HCT116 (cell line): ENCODE measurements at regions not wholly inside any gene's neighbourhood (a gene's known extent, or its start where the extent isn't known, plus 50 kb on each side); places are given as distances from the start of the nearest gene placed in this dataset.

Source experiments
- ATAC-seq: fragments of 200-7000 bp; cut with Tn5 transposase; 2 replicates; pipeline ENCODE4 v1.9.1; 2020; ENCODE audit warnings: mild to moderate bottlenecking, moderate library complexity
- BruUV-seq: library from RNA; stranded (reverse); fragments of 400-500 nt; replicated peaks from 2 replicates; lab custom pipeline; 2021; lab: Mats Ljungman, UMichigan
- CTCF ChIA-PET: fragments of 300-600 bp; sonication (Branson Sonifier 250); formaldehyde crosslinking; loops from one replicate; lab custom pipeline; 2021; ENCODE audit warnings: antibody characterized with exemption; lab: Charles Lee
- POLR2A ChIA-PET: fragments of 300-600, 350-600 bp; sonication (Branson Sonifier 250); formaldehyde crosslinking; loops from one replicate; lab custom pipeline; 2021; ENCODE audit warnings: antibody characterized with exemption; lab: Charles Lee
- RAD21 ChIA-PET, 2 experiments: fragments of 300-600 bp; sonication (Branson Sonifier 250); formaldehyde crosslinking; loops; one replicate each; lab custom pipeline; 2023; ENCODE audit warnings: low total read pairs in 2 of 2; ENCODE audit not compliant: uncharacterized antibody in 2 of 2, unreplicated experiment in 2 of 2, low non-redundant PET in 1 of 2; lab: Charles Lee
- DNase-seq: peaks from one replicate; pipeline ENCODE4 v3.0.0-alpha.2; 2010; ENCODE audit warnings: low read depth, low spot score
- H2AFZ ChIP-seq: fragments of 200-600 bp; shearing (Covaris generic), sonication (generic); 2 replicates; pipeline ENCODE4 v1.6.1; 2017; ENCODE audit warnings: low read depth, mixed run types, mixed read lengths, antibody characterized with exemption, low read length; ENCODE audit not compliant: poor library complexity, severe bottlenecking
- H3K27ac ChIP-seq: 2 replicates; pipeline ENCODE4 v1.5.1; 2012; ENCODE audit warnings: low read depth, low read length
- H3K27me3 ChIP-seq: fragments of 200-600 bp; sonication (generic); 2 replicates; pipeline ENCODE4 v1.6.1; 2016; ENCODE audit warnings: mixed run types, low read length, mixed read lengths; ENCODE audit not compliant: insufficient read depth
- H3K36me3 ChIP-seq, 2 experiments: fragments of 200-500 bp in 1 of 2; fragments of 200-600 bp in 1 of 2; sonication (Bioruptor generic) in 1 of 2; sonication (generic) in 1 of 2; 2 replicates each; pipeline versions ENCODE4 v1.5.1 to v1.6.1; 2014 to 2016; ENCODE audit warnings: low read length in 2 of 2, inconsistent platforms in 1 of 2, mixed read lengths in 1 of 2, mixed run types in 1 of 2; ENCODE audit not compliant: insufficient read depth in 2 of 2, control insufficient read depth in 1 of 2
- H3K4me1 ChIP-seq, 2 experiments: fragments of 200-600 bp in 1 of 2; sonication (generic) in 1 of 2; 2 replicates each; pipeline versions ENCODE4 v1.5.1 to v1.6.1; 2012 to 2017; ENCODE audit warnings: low read length in 2 of 2, inconsistent platforms in 1 of 2, mild to moderate bottlenecking in 1 of 2, mixed read lengths in 1 of 2, mixed run types in 1 of 2, moderate library complexity in 1 of 2; ENCODE audit not compliant: insufficient read depth in 2 of 2, control insufficient read depth in 1 of 2
- H3K4me2 ChIP-seq: fragments of 200-600 bp; sonication (generic); 2 replicates; pipeline ENCODE4 v1.6.1; 2017; ENCODE audit warnings: mixed run types, low read length, mixed read lengths
- H3K4me3 ChIP-seq, 2 experiments: fragments of 200-600 bp in 1 of 2; sonication (generic) in 1 of 2; replicated peaks in 1 of 2; 2 replicates each; pipeline ENCODE4 v1.5.1; 2011 to 2016; ENCODE audit warnings: low read length in 2 of 2, control low read depth in 1 of 2, low read depth in 1 of 2, mild to moderate bottlenecking in 1 of 2, mixed read lengths in 1 of 2, mixed run types in 1 of 2
- H3K79me2 ChIP-seq: fragments of 200-600 bp; sonication (generic); 2 replicates; pipeline ENCODE4 v1.6.1; 2017; ENCODE audit warnings: mild to moderate bottlenecking, mixed run types, low read length, moderate library complexity, mixed read lengths; ENCODE audit not compliant: insufficient read depth
- H3K9ac ChIP-seq: fragments of 200-600 bp; sonication (generic); 2 replicates; pipeline ENCODE4 v1.6.1; 2016; ENCODE audit warnings: low read length, mixed read lengths
- H3K9me2 ChIP-seq: fragments of 200-600 bp; sonication (generic), shearing (Covaris generic); 2 replicates; pipeline ENCODE4 v1.6.1; 2017; ENCODE audit warnings: mixed run types, mild to moderate bottlenecking, moderate library complexity; ENCODE audit not compliant: insufficient read depth
- H3K9me3 ChIP-seq, 2 experiments: fragments of 200-500 bp in 1 of 2; fragments of 200-600 bp in 1 of 2; sonication (Bioruptor generic) in 1 of 2; sonication (generic) in 1 of 2; 2 replicates each; pipeline ENCODE4 v1.6.1; 2014 to 2017; ENCODE audit warnings: low read length in 2 of 2, mixed read lengths in 2 of 2, inconsistent platforms in 1 of 2, low read depth in 1 of 2, mild to moderate bottlenecking in 1 of 2, mixed run types in 1 of 2, moderate library complexity in 1 of 2; ENCODE audit not compliant: control insufficient read depth in 1 of 2, insufficient read depth in 1 of 2
- H4K20me1 ChIP-seq: fragments of 200-600 bp; sonication (generic), shearing (Covaris generic); 2 replicates; pipeline ENCODE4 v1.6.1; 2017; ENCODE audit warnings: mixed run types, mild to moderate bottlenecking, moderate library complexity; ENCODE audit not compliant: insufficient read depth
- CEBPB ChIP-seq: IDR thresholded peaks from 2 replicates; pipeline ENCODE4 v1.6.1; 2012; ENCODE audit warnings: low read depth
- EGR1 ChIP-seq: IDR thresholded peaks from 2 replicates; pipeline ENCODE4 v1.6.1; 2012; ENCODE audit warnings: low read depth
- ELF1 ChIP-seq: IDR thresholded peaks from 2 replicates; pipeline ENCODE4 v1.6.1; 2012; ENCODE audit warnings: low read depth, borderline replicate concordance
- FOSL1 ChIP-seq: IDR thresholded peaks from 2 replicates; pipeline ENCODE4 v1.6.1; 2012; ENCODE audit warnings: low read depth
- POLR2A ChIP-seq: IDR thresholded peaks from 2 replicates; pipeline ENCODE4 v1.7.0; 2011; ENCODE audit warnings: borderline replicate concordance; ENCODE audit not compliant: insufficient read depth, insufficient read length; ENCODE audit errors: extremely low read depth
- RAD21 ChIP-seq: IDR thresholded peaks from 2 replicates; pipeline ENCODE4 v1.6.1; 2012; ENCODE audit warnings: low read depth, mild to moderate bottlenecking
- SIN3A ChIP-seq: IDR thresholded peaks from 2 replicates; pipeline ENCODE4 v1.6.1; 2012; ENCODE audit warnings: low read depth
- SRF ChIP-seq: IDR thresholded peaks from 2 replicates; pipeline ENCODE4 v1.6.1; 2012; ENCODE audit warnings: low read depth
- TCF7L2 ChIP-seq: IDR thresholded peaks from 2 replicates; pipeline ENCODE4 v1.7.0; 2011; ENCODE audit warnings: borderline replicate concordance, inconsistent platforms; ENCODE audit not compliant: insufficient read depth, insufficient read length; ENCODE audit errors: extremely low read depth
- YY1 ChIP-seq: IDR thresholded peaks from 2 replicates; pipeline ENCODE4 v1.6.1; 2011; ENCODE audit warnings: low read length, low read depth, moderate library complexity, mild to moderate bottlenecking; ENCODE audit not compliant: insufficient replicate concordance; ENCODE audit errors: extremely low read depth
- ZNF274 ChIP-seq: fragments of 200-500 bp; sonication (Bioruptor generic); IDR thresholded peaks from 2 replicates; pipeline ENCODE4 v1.6.1; 2014; ENCODE audit warnings: mild to moderate bottlenecking, low read depth, low read length, inconsistent platforms
- intact Hi-C: fragments of 100-400 bp; cut with micrococcal nuclease; formaldehyde crosslinking; loops from 2 replicates; pipeline ENCODE4 v1.10.0; 2022
- TF ChIP-seq, protein P1 (sequence below), 3 experiments: fragments of 200-600 bp in 1 of 3; sonication (generic) in 1 of 3; IDR thresholded peaks in 2 of 3; conservative IDR thresholded peaks in 1 of 3; 2 replicates each; pipeline ENCODE4 v1.5.1; 2012 to 2017; ENCODE audit warnings: low read depth in 2 of 3, low read length in 2 of 3, antibody characterized with exemption in 1 of 3, borderline replicate concordance in 1 of 3, control low read depth in 1 of 3, mild to moderate bottlenecking in 1 of 3, mixed read lengths in 1 of 3, mixed run types in 1 of 3, moderate library complexity in 1 of 3; ENCODE audit not compliant: insufficient read depth in 1 of 3
- TF ChIP-seq, protein P2 (sequence below): IDR thresholded peaks from 2 replicates; pipeline ENCODE4 v1.6.1; 2012; ENCODE audit warnings: low read depth
- TF ChIP-seq, protein P3 (sequence below): IDR thresholded peaks from 2 replicates; pipeline ENCODE4 v1.6.1; 2012

DNA sequence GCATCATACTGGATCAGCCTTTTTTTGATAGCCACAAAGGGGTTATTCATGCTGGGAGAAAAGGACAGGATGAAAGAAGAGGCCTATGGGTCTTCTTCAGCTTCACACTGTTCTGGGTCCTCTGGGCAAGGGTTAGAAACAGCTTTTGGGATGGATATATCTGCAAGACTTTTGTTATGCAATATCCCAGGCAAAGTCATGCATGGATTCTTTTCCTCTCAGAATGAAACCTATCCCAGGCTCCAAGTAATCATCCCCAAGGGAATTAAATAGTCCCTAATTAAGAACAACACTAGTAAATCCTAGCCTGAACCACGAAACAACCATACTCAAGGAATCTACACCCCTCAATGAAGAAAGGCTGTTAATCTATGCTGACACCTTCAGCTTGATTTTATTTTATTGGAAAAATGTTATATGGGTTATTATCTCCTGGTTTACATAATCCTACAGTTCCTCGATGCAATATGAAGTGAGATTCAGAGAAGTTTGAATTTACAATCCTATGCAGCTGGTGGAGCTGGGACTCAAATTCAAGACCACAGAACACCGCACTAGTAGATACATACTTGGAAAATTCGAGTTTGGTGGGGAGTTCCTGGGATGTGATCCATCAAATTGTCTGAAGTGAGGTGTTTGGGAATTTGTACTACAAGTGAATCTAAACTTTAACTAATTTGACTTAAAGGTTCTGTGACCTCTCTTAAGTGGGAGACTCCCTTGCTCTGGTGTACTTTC lies 338.6 kb downstream of the TBX15 start (continued):
- TF ChIP-seq YY1 (no peak), ZNF274 (no peak), POLR2A (no peak), CEBPB (no peak), TCF7L2 (no peak)
- TF ChIP-seq, protein P1, sequence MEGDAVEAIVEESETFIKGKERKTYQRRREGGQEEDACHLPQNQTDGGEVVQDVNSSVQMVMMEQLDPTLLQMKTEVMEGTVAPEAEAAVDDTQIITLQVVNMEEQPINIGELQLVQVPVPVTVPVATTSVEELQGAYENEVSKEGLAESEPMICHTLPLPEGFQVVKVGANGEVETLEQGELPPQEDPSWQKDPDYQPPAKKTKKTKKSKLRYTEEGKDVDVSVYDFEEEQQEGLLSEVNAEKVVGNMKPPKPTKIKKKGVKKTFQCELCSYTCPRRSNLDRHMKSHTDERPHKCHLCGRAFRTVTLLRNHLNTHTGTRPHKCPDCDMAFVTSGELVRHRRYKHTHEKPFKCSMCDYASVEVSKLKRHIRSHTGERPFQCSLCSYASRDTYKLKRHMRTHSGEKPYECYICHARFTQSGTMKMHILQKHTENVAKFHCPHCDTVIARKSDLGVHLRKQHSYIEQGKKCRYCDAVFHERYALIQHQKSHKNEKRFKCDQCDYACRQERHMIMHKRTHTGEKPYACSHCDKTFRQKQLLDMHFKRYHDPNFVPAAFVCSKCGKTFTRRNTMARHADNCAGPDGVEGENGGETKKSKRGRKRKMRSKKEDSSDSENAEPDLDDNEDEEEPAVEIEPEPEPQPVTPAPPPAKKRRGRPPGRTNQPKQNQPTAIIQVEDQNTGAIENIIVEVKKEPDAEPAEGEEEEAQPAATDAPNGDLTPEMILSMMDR (IDR thresholded peaks at IDR 0.05 in 2 of 3, conservative IDR thresholded peaks at IDR 0.05 in 1 of 3; ENCODE audit: borderline replicate concordance in 1 of 3, insufficient read depth in 1 of 3, low read depth in 2 of 3, low read length in 2 of 3), result no peak

DNA sequence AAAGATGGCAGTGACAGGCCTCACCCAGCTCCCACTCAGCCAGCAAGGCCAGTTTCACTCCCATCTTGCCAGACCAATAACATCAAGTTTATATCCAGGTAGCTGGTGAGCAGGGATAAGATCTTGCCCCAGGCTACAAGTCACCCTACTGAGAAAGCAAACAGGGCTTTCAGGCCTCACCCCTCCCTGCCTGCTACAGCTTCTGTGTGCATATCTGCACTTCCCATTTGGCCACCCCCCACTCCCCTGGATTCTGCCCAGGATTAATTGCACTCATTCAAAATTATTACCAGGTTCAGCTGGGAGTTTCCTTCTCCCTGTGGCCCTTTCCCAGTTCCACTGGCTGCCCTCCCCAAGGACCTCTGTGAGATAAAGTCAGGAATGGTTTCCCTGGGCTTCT lies 352.1 kb downstream of the TBX15 start:
- Histone ChIP-seq H3K79me2 (no peaks in the 10 kb centered on the region), H3K9ac (no peak overlapping the region), H3K9me2 (no peaks in the 10 kb centered on the region), H3K4me1 (no peaks in the 10 kb centered on the region), H2AFZ (no peak overlapping the region), H3K27me3 (no peaks in the 10 kb centered on the region), H3K9me3 (0 out of 4 replicates have a peak, but pooled peaks cover 0 to 5% of the 10 kb centered on the region in 2 experiments), H4K20me1 (no peaks in the 10 kb centered on the region), H3K36me3 (no peaks in the 10 kb centered on the region), H3K4me2 (no peak overlapping the region), H3K4me3 (no peak overlapping the region), H3K27ac (no peak overlapping the region)
- ChIA-PET POLR2A (no interaction called here), RAD21 (no interaction called here), CTCF (no interaction called here)
- TF ChIP-seq FOSL1 (no peak), CEBPB (no peak), RAD21 (no peak), YY1 (no peak), ELF1 (no peak), SIN3A (no peak), EGR1 (no peak), SRF (no peak)
- TF ChIP-seq, protein P2, sequence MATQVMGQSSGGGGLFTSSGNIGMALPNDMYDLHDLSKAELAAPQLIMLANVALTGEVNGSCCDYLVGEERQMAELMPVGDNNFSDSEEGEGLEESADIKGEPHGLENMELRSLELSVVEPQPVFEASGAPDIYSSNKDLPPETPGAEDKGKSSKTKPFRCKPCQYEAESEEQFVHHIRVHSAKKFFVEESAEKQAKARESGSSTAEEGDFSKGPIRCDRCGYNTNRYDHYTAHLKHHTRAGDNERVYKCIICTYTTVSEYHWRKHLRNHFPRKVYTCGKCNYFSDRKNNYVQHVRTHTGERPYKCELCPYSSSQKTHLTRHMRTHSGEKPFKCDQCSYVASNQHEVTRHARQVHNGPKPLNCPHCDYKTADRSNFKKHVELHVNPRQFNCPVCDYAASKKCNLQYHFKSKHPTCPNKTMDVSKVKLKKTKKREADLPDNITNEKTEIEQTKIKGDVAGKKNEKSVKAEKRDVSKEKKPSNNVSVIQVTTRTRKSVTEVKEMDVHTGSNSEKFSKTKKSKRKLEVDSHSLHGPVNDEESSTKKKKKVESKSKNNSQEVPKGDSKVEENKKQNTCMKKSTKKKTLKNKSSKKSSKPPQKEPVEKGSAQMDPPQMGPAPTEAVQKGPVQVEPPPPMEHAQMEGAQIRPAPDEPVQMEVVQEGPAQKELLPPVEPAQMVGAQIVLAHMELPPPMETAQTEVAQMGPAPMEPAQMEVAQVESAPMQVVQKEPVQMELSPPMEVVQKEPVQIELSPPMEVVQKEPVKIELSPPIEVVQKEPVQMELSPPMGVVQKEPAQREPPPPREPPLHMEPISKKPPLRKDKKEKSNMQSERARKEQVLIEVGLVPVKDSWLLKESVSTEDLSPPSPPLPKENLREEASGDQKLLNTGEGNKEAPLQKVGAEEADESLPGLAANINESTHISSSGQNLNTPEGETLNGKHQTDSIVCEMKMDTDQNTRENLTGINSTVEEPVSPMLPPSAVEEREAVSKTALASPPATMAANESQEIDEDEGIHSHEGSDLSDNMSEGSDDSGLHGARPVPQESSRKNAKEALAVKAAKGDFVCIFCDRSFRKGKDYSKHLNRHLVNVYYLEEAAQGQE, result no peak
- TF ChIP-seq, protein P3, sequence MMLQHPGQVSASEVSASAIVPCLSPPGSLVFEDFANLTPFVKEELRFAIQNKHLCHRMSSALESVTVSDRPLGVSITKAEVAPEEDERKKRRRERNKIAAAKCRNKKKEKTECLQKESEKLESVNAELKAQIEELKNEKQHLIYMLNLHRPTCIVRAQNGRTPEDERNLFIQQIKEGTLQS, result no peak
- intact Hi-C loops, result no loop called here
- ATAC-seq, result no peak
- BruUV-seq, result no TSS peak
- DNase-seq, result no peak
